HepG2 (cell line): ENCODE measurements at regions not wholly inside any gene's neighbourhood (a gene's known extent, or its start where the extent isn't known, plus 50 kb on each side); places are given as distances from the start of the nearest gene placed in this dataset.

ENCODE experiments used
- CSRNP1 ChIP-seq: sonication (generic); formaldehyde crosslinking; IDR thresholded peaks from 2 replicates; pipeline ENCODE4 v1.8.1; 2023; ENCODE audit warnings: mild to moderate bottlenecking, missing genetic modification reagents
- EHMT2 ChIP-seq: fragments of 200-600 bp; sonication (generic); IDR thresholded peaks from 2 replicates; pipeline ENCODE4 v1.7.0; 2017; ENCODE audit warnings: antibody characterized with exemption, low read depth, low read length, borderline replicate concordance
- ESRRA ChIP-seq: sonication (generic); formaldehyde crosslinking; IDR thresholded peaks from 2 replicates; pipeline ENCODE4 v1.5.1; 2020; ENCODE audit warnings: mild to moderate bottlenecking, low read depth, missing genetic modification reagents
- HOXA7 ChIP-seq: sonication (generic); formaldehyde crosslinking; IDR thresholded peaks from 2 replicates; pipeline ENCODE4 v1.8.1; 2022; ENCODE audit warnings: mild to moderate bottlenecking, missing genetic modification reagents, moderate library complexity
- MNT ChIP-seq: fragments of 450-650 bp; IDR thresholded peaks from 2 replicates; pipeline ENCODE4 v1.6.1; 2016
- MYNN ChIP-seq: sonication (generic); formaldehyde crosslinking; IDR thresholded peaks from 2 replicates; pipeline ENCODE4 v1.4.0; 2020; ENCODE audit warnings: mild to moderate bottlenecking, low read depth, missing genetic modification reagents
- NFE2 ChIP-seq: sonication (generic); formaldehyde crosslinking; IDR thresholded peaks from 2 replicates; pipeline ENCODE4 v1.4.0; 2020; ENCODE audit warnings: missing genetic modification reagents
- NR2F2 ChIP-seq: IDR thresholded peaks from 2 replicates; pipeline ENCODE4 v1.6.1; 2012; ENCODE audit warnings: low read depth, inconsistent platforms, borderline replicate concordance
- NR2F6 ChIP-seq, 2 experiments: IDR thresholded peaks; 2 replicates each; pipeline ENCODE4 v1.6.1; 2016; ENCODE audit warnings: antibody characterized with exemption in 1 of 2, mild to moderate bottlenecking in 1 of 2
- PBX3 ChIP-seq: sonication (generic); formaldehyde crosslinking; IDR thresholded peaks from 2 replicates; pipeline ENCODE4 v1.8.1; 2023; ENCODE audit warnings: missing genetic modification reagents, inconsistent platforms, borderline replicate concordance
- REL ChIP-seq: sonication (generic); formaldehyde crosslinking; conservative IDR thresholded peaks from 2 replicates; pipeline ENCODE4 v1.8.0; 2022; ENCODE audit warnings: mild to moderate bottlenecking, missing genetic modification reagents, moderate library complexity
- SMYD3 ChIP-seq: sonication (generic); formaldehyde crosslinking; IDR thresholded peaks from 2 replicates; pipeline ENCODE4 v1.8.1; 2023; ENCODE audit warnings: mild to moderate bottlenecking, missing genetic modification reagents
- SUZ12 ChIP-seq: fragments of 150-350 bp; IDR thresholded peaks from 2 replicates; pipeline ENCODE4 v1.6.1; 2014; ENCODE audit warnings: low read depth, low read length
- ZNF687 ChIP-seq: sonication (generic); formaldehyde crosslinking; IDR thresholded peaks from 2 replicates; pipeline ENCODE4 v1.5.1; 2020; ENCODE audit warnings: mild to moderate bottlenecking, missing genetic modification reagents, moderate library complexity
- ZSCAN31 ChIP-seq: sonication (generic); formaldehyde crosslinking; IDR thresholded peaks from 2 replicates; pipeline ENCODE4 v1.5.0; 2020; ENCODE audit warnings: low read depth, mild to moderate bottlenecking, missing genetic modification reagents
- TF ChIP-seq, protein P1 (sequence below): sonication (generic); formaldehyde crosslinking; IDR thresholded peaks from 2 replicates; pipeline ENCODE4 v1.5.0; 2020; ENCODE audit warnings: mild to moderate bottlenecking, missing genetic modification reagents
- TF ChIP-seq, protein P2 (sequence below): sonication (generic); formaldehyde crosslinking; conservative IDR thresholded peaks from 2 replicates; pipeline ENCODE4 v1.4.0; 2020; ENCODE audit warnings: missing genetic modification reagents

GRCh38 chr18:23077493-23078256 is 57.6 kb upstream of the CABLES1 start (continued):
- TF ChIP-seq HOXA7 (no peak), CSRNP1 (no peak), SUZ12 (no peak), ZSCAN31 (CRISPR knock-in tag) (no peak), ESRRA (CRISPR knock-in tag) (no peak), MYNN (CRISPR knock-in tag) (no peak), SMYD3 (CRISPR knock-in tag) (0 out of 2 replicates have a peak, but pooled peaks have one; percentile 54), PBX3 (CRISPR knock-in tag) (no peak), NR2F6 (IDR thresholded peaks at IDR 0.05) (no peak; the same call in 1 of the 2 replicates), NR2F6 (CRISPR knock-in tag; IDR thresholded peaks at IDR 0.05) (0 out of 2 replicates have a peak, but pooled peaks have one; percentile 25), MNT (no peak), NFE2 (CRISPR knock-in tag) (no peak), ZNF687 (CRISPR knock-in tag) (no peak), EHMT2 (no peak), NR2F2 (no peak), REL (CRISPR knock-in tag) (no peak)
- TF ChIP-seq, protein P1, sequence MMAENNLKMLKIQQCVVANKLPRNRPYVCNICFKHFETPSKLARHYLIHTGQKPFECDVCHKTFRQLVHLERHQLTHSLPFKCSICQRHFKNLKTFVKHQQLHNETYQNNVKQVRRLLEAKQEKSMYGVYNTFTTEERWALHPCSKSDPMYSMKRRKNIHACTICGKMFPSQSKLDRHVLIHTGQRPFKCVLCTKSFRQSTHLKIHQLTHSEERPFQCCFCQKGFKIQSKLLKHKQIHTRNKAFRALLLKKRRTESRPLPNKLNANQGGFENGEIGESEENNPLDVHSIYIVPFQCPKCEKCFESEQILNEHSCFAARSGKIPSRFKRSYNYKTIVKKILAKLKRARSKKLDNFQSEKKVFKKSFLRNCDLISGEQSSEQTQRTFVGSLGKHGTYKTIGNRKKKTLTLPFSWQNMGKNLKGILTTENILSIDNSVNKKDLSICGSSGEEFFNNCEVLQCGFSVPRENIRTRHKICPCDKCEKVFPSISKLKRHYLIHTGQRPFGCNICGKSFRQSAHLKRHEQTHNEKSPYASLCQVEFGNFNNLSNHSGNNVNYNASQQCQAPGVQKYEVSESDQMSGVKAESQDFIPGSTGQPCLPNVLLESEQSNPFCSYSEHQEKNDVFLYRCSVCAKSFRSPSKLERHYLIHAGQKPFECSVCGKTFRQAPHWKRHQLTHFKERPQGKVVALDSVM (CRISPR knock-in tag), result 0 out of 2 replicates have a peak, but pooled peaks have one; percentile 43
- TF ChIP-seq, protein P2, sequence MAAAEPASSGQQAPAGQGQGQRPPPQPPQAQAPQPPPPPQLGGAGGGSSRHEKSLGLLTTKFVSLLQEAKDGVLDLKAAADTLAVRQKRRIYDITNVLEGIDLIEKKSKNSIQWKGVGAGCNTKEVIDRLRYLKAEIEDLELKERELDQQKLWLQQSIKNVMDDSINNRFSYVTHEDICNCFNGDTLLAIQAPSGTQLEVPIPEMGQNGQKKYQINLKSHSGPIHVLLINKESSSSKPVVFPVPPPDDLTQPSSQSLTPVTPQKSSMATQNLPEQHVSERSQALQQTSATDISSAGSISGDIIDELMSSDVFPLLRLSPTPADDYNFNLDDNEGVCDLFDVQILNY (CRISPR knock-in tag), result no peak
